ENCODE measurements at regions not wholly inside any gene's neighbourhood (a gene's known extent, or its start where the extent isn't known, plus 50 kb on each side); places are given as distances from the start of the nearest gene placed in this dataset.

GRCh38 chr2:13103151-13103550 lies 386.4 kb downstream of the TRIB2 start:
- no peak for TF ChIP-seq CTCF (IDR thresholded peaks at IDR 0.05)
- TF ChIP-seq POLR2A (IDR thresholded peaks at IDR 0.05), result no peak

Data from testis (tissue), 2 donors.